ENCODE measurements at regions not wholly inside any gene's neighbourhood (a gene's known extent, or its start where the extent isn't known, plus 50 kb on each side); places are given as distances from the start of the nearest gene placed in this dataset.

GRCh38 chr2:200235533-200235932 is 71.0 kb upstream of the SPATS2L start:
- H3K27me3 ChIP-seq = no peaks in the 10 kb centered on the region
- H3K4me1 ChIP-seq = no peaks in the 10 kb centered on the region
- H3K4me3 Mint-ChIP-seq = no peak overlapping the region
- no peaks in the 10 kb centered on the region for H3F3A ChIP-seq (ENCODE audit: low read depth)
- H4K20me1 ChIP-seq (ENCODE audit: low read depth) = no peaks in the 10 kb centered on the region
- DNase-seq (ENCODE audit: low spot score) = no peak
- peaks cover 4% of the 10 kb centered on the region for H3K9me3 Mint-ChIP-seq
- peaks cover 4% of the 10 kb centered on the region for H3K4me1 Mint-ChIP-seq
- TF ChIP-seq EZH2 (IDR thresholded peaks at IDR 0.05) = no peak
- TF ChIP-seq, protein P1, sequence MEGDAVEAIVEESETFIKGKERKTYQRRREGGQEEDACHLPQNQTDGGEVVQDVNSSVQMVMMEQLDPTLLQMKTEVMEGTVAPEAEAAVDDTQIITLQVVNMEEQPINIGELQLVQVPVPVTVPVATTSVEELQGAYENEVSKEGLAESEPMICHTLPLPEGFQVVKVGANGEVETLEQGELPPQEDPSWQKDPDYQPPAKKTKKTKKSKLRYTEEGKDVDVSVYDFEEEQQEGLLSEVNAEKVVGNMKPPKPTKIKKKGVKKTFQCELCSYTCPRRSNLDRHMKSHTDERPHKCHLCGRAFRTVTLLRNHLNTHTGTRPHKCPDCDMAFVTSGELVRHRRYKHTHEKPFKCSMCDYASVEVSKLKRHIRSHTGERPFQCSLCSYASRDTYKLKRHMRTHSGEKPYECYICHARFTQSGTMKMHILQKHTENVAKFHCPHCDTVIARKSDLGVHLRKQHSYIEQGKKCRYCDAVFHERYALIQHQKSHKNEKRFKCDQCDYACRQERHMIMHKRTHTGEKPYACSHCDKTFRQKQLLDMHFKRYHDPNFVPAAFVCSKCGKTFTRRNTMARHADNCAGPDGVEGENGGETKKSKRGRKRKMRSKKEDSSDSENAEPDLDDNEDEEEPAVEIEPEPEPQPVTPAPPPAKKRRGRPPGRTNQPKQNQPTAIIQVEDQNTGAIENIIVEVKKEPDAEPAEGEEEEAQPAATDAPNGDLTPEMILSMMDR (IDR thresholded peaks at IDR 0.05) = no peak
- no peak for TF ChIP-seq EZH2phosphoT487 (IDR thresholded peaks at IDR 0.05)
- no peak overlapping the region for H3K4me3 ChIP-seq
- H3K36me3 ChIP-seq = no peaks in the 10 kb centered on the region
- no peak overlapping the region for H2AFZ ChIP-seq (replicated peaks)
- H3K27me3 Mint-ChIP-seq (ENCODE audit: insufficient read depth, low read depth) = peaks cover 8% of the 10 kb centered on the region
- no peak overlapping the region for H3K27ac Mint-ChIP-seq
- H3K9me3 ChIP-seq (ENCODE audit: low read depth) = no peaks in the 10 kb centered on the region
- H3K27ac ChIP-seq = no peak overlapping the region
- H3K9ac ChIP-seq = no peak overlapping the region
- no peaks in the 10 kb centered on the region for H3K79me2 ChIP-seq (ENCODE audit: low read depth)
- no peak overlapping the region for H3K4me2 ChIP-seq
- no peaks in the 10 kb centered on the region for H3K36me3 Mint-ChIP-seq

- Histone ChIP-seq H3F3A (ENCODE audit: low read depth) (no peaks in the 10 kb centered on the region), H3K4me1 (no peaks in the 10 kb centered on the region), H3K9ac (no peak overlapping the region), H3K9me3 (ENCODE audit: low read depth) (no peaks in the 10 kb centered on the region), H3K79me2 (ENCODE audit: low read depth) (no peaks in the 10 kb centered on the region), H4K20me1 (ENCODE audit: low read depth) (no peaks in the 10 kb centered on the region), H3K27ac (no peak overlapping the region), H3K36me3 (no peaks in the 10 kb centered on the region), H3K4me3 (no peak overlapping the region), H3K4me2 (no peak overlapping the region), H2AFZ (replicated peaks) (no peak overlapping the region), H3K27me3 (no peaks in the 10 kb centered on the region)
- DNase-seq (ENCODE audit: low spot score) = no peak
- H3K27ac Mint-ChIP-seq = peak overlapping the region; percentile 42
- H3K4me1 Mint-ChIP-seq = peaks cover 13% of the 10 kb centered on the region
- no peak overlapping the region for H3K4me3 Mint-ChIP-seq
- H3K9me3 Mint-ChIP-seq = no peaks in the 10 kb centered on the region
- no peaks in the 10 kb centered on the region for H3K36me3 Mint-ChIP-seq
- TF ChIP-seq EZH2 (IDR thresholded peaks at IDR 0.05) = no peak
- TF ChIP-seq, protein P1 (IDR thresholded peaks at IDR 0.05) = no peak
- TF ChIP-seq EZH2phosphoT487 (IDR thresholded peaks at IDR 0.05) = no peak
- H3K27me3 Mint-ChIP-seq (ENCODE audit: insufficient read depth, low read depth) = peaks cover 6% of the 10 kb centered on the region
Observed at GRCh38 chr2:200239216-200239615, 67.3 kb upstream of the SPATS2L start.

GRCh38 chr2:200242570-200242969 is 63.9 kb upstream of the SPATS2L start:
- Mint-ChIP-seq H3K9me3 (no peaks in the 10 kb centered on the region), H3K36me3 (no peaks in the 10 kb centered on the region), H3K27me3 (ENCODE audit: insufficient read depth, low read depth) (peaks cover 6% of the 10 kb centered on the region), H3K27ac (no peak overlapping the region), H3K4me1 (peaks cover 13% of the 10 kb centered on the region), H3K4me3 (no peak overlapping the region)
- Histone ChIP-seq H3F3A (ENCODE audit: low read depth) (no peaks in the 10 kb centered on the region), H3K79me2 (ENCODE audit: low read depth) (no peaks in the 10 kb centered on the region), H2AFZ (replicated peaks) (no peak overlapping the region), H3K4me2 (no peak overlapping the region), H3K9ac (no peak overlapping the region), H3K27me3 (no peaks in the 10 kb centered on the region), H4K20me1 (ENCODE audit: low read depth) (no peaks in the 10 kb centered on the region), H3K27ac (no peak overlapping the region), H3K36me3 (no peaks in the 10 kb centered on the region), H3K4me3 (no peak overlapping the region), H3K9me3 (ENCODE audit: low read depth) (no peaks in the 10 kb centered on the region), H3K4me1 (no peaks in the 10 kb centered on the region)
- DNase-seq (ENCODE audit: low spot score) = no peak
- TF ChIP-seq EZH2phosphoT487 (IDR thresholded peaks at IDR 0.05) = no peak
- TF ChIP-seq, protein P1 (IDR thresholded peaks at IDR 0.05) = no peak
- TF ChIP-seq EZH2 (IDR thresholded peaks at IDR 0.05) = no peak
